Stomach (tissue), 8 donors: ENCODE measurements at regions not wholly inside any gene's neighbourhood (a gene's known extent, or its start where the extent isn't known, plus 50 kb on each side); places are given as distances from the start of the nearest gene placed in this dataset.

ENCODE experiments used
- DNase-seq, 2 donors: peaks; one replicate each; pipeline versions ENCODE4 v3.0.0 to v3.0.0-alpha.2; 2013 to 2019
- H3K27ac ChIP-seq, 5 donors: fragments of 200-600 bp in 4 of 5; sonication (generic) in 4 of 5; one replicate each; pipeline ENCODE4 v1.5.1; 2013 to 2019; ENCODE audit warnings: mild to moderate bottlenecking in 1 of 5, moderate library complexity in 1 of 5
- H3K27me3 ChIP-seq, 3 donors: fragments of 200-600 bp; sonication (generic); one replicate each; pipeline ENCODE4 v1.5.1; 2017 to 2019; ENCODE audit warnings: mixed run types in 1 of 3
- H3K36me3 ChIP-seq, 4 donors: fragments of 200-600 bp; sonication (generic); 1 replicate in 3 of 4; 2 replicates in 1 of 4; pipeline ENCODE4 v1.5.1; 2016 to 2019
- H3K4me1 ChIP-seq, 4 donors: fragments of 200-600 bp; sonication (generic); one replicate each; pipeline ENCODE4 v1.5.1; 2016 to 2019
- H3K4me3 ChIP-seq, 4 donors: fragments of 200-600 bp; sonication (generic) in 3 of 4; one replicate each; pipeline ENCODE4 v1.5.1; 2016 to 2019; ENCODE audit warnings: mild to moderate bottlenecking in 1 of 4
- H3K9me3 ChIP-seq, 4 donors: fragments of 200-600 bp; sonication (generic); one replicate each; pipeline ENCODE4 v1.5.1; 2016 to 2019
- EP300 ChIP-seq: sonication (generic); formaldehyde crosslinking; IDR thresholded peaks from one replicate; pipeline ENCODE4 v1.6.1; 2017; ENCODE audit warnings: antibody characterized with exemption
- POLR2A ChIP-seq, 4 donors: fragments of 450-650 bp; IDR thresholded peaks; one replicate each; pipeline ENCODE4 v1.6.1; 2016; ENCODE audit warnings: antibody characterized with exemption in 4 of 4, control low read depth in 2 of 4, mild to moderate bottlenecking in 1 of 4, moderate library complexity in 1 of 4
- POLR2AphosphoS5 ChIP-seq, 3 donors: sonication (generic); formaldehyde crosslinking; IDR thresholded peaks; one replicate each; pipeline ENCODE4 v1.6.1; 2016; ENCODE audit warnings: antibody characterized with exemption in 3 of 3
- whole genome bisulfite sequencing, 5 donors: extraction: QIAGEN DNeasy Blood & Tissue Kit in 3 of 5; methylation state at CpG; one replicate each; pipeline versions ENCODE4 v1.1.5 to v1.1.7; 2013 to 2018; 5-methylcytosine and 5-hydroxymethylcytosine counted together
- intact Hi-C: fragments of 100-400 bp; cut with DNase I; formaldehyde crosslinking; loops from one replicate; pipeline ENCODE4 v1.15.1; 2023; ENCODE audit warnings: low total_unique reads
- TF ChIP-seq, protein P1 (sequence below), 7 experiments: fragments of 450-650 bp in 4 of 7; fragments of 200-600 bp in 3 of 7; sonication (generic) in 3 of 7; IDR thresholded peaks; one replicate each; pipeline ENCODE4 v1.5.1; 2016 to 2019; ENCODE audit warnings: antibody characterized with exemption in 7 of 7, control low read depth in 2 of 7, mild to moderate bottlenecking in 1 of 7
- donor health status: healthy with polysubstance abuse.
- donor health status: Bipolar disorder and iron deficiency.
- donor health status: healthy.

GRCh38 chr1:110787328-110788071 is 85.4 kb upstream of the CD53 start:
- no peak for TF ChIP-seq EP300
- no peak for TF ChIP-seq POLR2AphosphoS5 (IDR thresholded peaks at IDR 0.05)
- TF ChIP-seq POLR2A (IDR thresholded peaks at IDR 0.05) = no peak
- TF ChIP-seq, protein P1, sequence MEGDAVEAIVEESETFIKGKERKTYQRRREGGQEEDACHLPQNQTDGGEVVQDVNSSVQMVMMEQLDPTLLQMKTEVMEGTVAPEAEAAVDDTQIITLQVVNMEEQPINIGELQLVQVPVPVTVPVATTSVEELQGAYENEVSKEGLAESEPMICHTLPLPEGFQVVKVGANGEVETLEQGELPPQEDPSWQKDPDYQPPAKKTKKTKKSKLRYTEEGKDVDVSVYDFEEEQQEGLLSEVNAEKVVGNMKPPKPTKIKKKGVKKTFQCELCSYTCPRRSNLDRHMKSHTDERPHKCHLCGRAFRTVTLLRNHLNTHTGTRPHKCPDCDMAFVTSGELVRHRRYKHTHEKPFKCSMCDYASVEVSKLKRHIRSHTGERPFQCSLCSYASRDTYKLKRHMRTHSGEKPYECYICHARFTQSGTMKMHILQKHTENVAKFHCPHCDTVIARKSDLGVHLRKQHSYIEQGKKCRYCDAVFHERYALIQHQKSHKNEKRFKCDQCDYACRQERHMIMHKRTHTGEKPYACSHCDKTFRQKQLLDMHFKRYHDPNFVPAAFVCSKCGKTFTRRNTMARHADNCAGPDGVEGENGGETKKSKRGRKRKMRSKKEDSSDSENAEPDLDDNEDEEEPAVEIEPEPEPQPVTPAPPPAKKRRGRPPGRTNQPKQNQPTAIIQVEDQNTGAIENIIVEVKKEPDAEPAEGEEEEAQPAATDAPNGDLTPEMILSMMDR (IDR thresholded peaks at IDR 0.05) = no peak
- peak overlapping the region in 1 of 5 donors; percentile 66 for H3K27ac ChIP-seq
- H3K27me3 ChIP-seq = peaks cover 0 to 20% (median 0%) of the 10 kb centered on the region in 3 donors
- intact Hi-C loops = loop anchor here (10.0 kb wide), 1 partner anchor 173 kb away; no protein-coding TSS in a partner anchor
- DNase-seq = peak in 1 of 2 donors; percentile 44
- WGBS, 5 donors = 32 to 44% (median 39%) methylated on average over 3 of the region's 3 CpGs
- H3K4me3 ChIP-seq = no peak overlapping the region
- H3K4me1 ChIP-seq = no peaks in the 10 kb centered on the region
- no peaks in the 10 kb centered on the region for H3K36me3 ChIP-seq
- peaks cover 4 to 20% (median 15%) of the 10 kb centered on the region in 4 donors for H3K9me3 ChIP-seq

DNA sequence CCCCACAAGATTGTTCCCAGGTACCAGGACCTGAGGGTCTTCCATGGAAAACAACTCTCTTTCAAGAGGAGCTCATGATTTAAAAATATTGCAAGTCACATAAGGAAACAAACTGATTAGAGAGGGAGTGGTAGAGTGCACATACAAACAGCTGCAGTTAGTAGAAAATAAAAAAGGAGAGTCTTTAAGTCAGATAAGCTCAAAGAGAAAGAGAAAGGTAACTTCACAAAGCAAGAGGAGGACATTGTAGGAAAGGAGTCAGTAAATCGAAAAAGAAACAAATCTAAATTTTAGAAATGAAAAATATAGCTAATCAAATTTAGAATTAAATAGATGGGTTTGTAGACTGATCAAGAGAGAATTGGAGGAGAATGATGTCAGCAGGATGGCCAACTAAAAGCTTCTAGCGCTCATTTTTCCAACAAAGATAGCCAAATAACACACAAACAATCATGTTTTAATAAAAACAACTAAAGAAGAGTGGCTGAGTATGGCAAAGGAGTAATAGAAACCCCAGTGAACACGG is 86.1 kb upstream of the CD53 start:
- Histone ChIP-seq H3K4me1 (no peaks in the 10 kb centered on the region), H3K27ac (peak overlapping the region in 1 of 5 donors; percentile 66), H3K4me3 (no peak overlapping the region), H3K9me3 (peaks cover 4 to 20% (median 15%) of the 10 kb centered on the region in 4 donors), H3K27me3 (peaks cover 0 to 20% (median 0%) of the 10 kb centered on the region in 3 donors), H3K36me3 (no peaks in the 10 kb centered on the region)
- 53 to 64% (median 57%) methylated on average over 3 of the region's 3 CpGs for WGBS, 5 donors
- TF ChIP-seq POLR2A (IDR thresholded peaks at IDR 0.05) (no peak), POLR2AphosphoS5 (IDR thresholded peaks at IDR 0.05) (no peak), EP300 (no peak)
- TF ChIP-seq, protein P1 (IDR thresholded peaks at IDR 0.05) = no peak
- DNase-seq = no peak
- intact Hi-C loops = loop anchor here (10.0 kb wide), 1 partner anchor 172 kb away; no protein-coding TSS in a partner anchor

- intact Hi-C loops = loop anchor here (10.0 kb wide), 1 partner anchor 171 kb away; no protein-coding TSS in a partner anchor
- Histone ChIP-seq H3K9me3 (peaks cover 4 to 20% (median 15%) of the 10 kb centered on the region in 4 donors), H3K27me3 (peaks cover 0 to 21% (median 0%) of the 10 kb centered on the region in 3 donors), H3K27ac (no peak overlapping the region), H3K4me3 (no peak overlapping the region), H3K36me3 (no peaks in the 10 kb centered on the region), H3K4me1 (peaks cover 0 to 6% (median 3%) of the 10 kb centered on the region in 4 donors)
- 51 to 70% (median 55%) methylated on average over 2 of the region's 2 CpGs for WGBS, 5 donors
- no peak for DNase-seq
- TF ChIP-seq POLR2A (IDR thresholded peaks at IDR 0.05) (no peak), POLR2AphosphoS5 (IDR thresholded peaks at IDR 0.05) (no peak), EP300 (no peak)
- TF ChIP-seq, protein P1 (IDR thresholded peaks at IDR 0.05) = no peak
Measured at GRCh38 chr1:110785612-110786011, 87.3 kb upstream of the CD53 start.

DNA sequence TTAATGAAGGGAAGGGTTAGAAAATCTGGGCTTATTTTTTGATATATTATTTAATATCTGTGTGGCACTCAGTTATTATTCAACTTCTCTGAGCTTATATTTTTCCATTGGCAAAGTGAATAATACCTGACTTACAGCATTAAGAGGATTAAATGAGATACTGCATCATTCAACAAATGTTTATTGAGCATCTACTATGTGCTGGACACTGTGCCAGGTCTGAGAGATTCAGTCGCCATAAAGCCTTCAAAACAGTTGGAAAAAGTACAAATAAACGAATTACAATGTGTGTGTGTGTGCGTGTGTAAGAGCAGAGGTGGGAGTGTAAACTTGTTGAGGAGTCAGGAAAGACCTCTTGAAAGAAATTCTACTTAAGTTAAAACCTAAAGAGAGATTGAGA is 87.9 kb upstream of the CD53 start:
- no peak for TF ChIP-seq EP300
- TF ChIP-seq POLR2AphosphoS5 (IDR thresholded peaks at IDR 0.05) = no peak
- TF ChIP-seq, protein P1 (IDR thresholded peaks at IDR 0.05) = no peak
- TF ChIP-seq POLR2A (IDR thresholded peaks at IDR 0.05) = no peak
- Histone ChIP-seq H3K27ac (no peak overlapping the region), H3K9me3 (peaks cover 4 to 20% (median 15%) of the 10 kb centered on the region in 4 donors), H3K4me3 (no peak overlapping the region), H3K4me1 (peaks cover 0 to 7% (median 3%) of the 10 kb centered on the region in 4 donors), H3K36me3 (no peaks in the 10 kb centered on the region), H3K27me3 (peaks cover 0 to 27% (median 0%) of the 10 kb centered on the region in 3 donors)
- intact Hi-C loops = loop anchor here (10.0 kb wide), 1 partner anchor 170 kb away; no protein-coding TSS in a partner anchor
- 54 to 64% (median 60%) methylated on average over 3 of the region's 3 CpGs for WGBS, 5 donors
- DNase-seq = no peak
